GM19035 (cell line): ENCODE measurements at regions not wholly inside any gene's neighbourhood (a gene's known extent, or its start where the extent isn't known, plus 50 kb on each side); places are given as distances from the start of the nearest gene placed in this dataset.

Experiments
- ATAC-seq: cut with Tn5 transposase; IDR thresholded peaks from one replicate; pipeline ENCODE4 v1.9.1; 2021; ENCODE audit not compliant: unreplicated experiment

DNA sequence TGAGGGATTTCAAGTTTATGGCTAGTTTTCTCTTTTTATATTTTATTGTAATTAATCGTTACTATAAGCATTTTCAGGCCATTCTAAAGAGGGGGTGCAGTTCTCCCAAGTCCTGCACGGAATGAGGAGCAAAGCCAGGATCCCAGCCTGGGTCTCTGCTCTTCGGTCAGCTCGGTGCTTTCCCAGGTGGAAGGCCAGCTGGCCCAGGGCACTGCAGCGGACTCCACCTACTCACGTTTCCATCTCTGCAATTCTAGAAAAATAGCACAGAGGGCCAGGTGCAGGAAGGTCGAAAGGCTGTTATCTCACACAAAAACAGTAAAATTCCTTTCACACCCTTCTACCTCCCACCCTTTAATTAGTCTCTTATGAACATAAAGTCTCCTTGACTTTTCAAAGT is 59.5 kb upstream of the HES1 start:
- ATAC-seq, result no peak

DNA sequence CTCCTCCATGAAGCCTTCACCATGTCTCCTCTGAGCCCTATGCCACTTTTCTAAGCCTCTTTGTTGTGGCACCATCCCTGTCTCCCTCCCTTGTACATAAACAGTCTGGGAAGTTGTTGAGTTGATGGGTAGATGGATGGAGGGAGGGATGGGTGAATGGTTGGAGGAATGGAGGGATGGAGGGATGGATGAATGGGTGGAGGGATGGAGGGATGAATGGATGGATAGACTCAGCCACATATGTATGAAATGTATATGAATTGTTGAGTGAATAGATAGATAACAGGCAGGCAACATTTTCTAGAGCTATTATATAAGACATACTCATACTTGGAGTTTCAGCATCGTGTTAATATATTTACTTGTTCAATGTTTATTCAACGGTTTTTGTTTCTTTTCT is 58.3 kb upstream of the HES1 start:
- ATAC-seq, result no peak

DNA sequence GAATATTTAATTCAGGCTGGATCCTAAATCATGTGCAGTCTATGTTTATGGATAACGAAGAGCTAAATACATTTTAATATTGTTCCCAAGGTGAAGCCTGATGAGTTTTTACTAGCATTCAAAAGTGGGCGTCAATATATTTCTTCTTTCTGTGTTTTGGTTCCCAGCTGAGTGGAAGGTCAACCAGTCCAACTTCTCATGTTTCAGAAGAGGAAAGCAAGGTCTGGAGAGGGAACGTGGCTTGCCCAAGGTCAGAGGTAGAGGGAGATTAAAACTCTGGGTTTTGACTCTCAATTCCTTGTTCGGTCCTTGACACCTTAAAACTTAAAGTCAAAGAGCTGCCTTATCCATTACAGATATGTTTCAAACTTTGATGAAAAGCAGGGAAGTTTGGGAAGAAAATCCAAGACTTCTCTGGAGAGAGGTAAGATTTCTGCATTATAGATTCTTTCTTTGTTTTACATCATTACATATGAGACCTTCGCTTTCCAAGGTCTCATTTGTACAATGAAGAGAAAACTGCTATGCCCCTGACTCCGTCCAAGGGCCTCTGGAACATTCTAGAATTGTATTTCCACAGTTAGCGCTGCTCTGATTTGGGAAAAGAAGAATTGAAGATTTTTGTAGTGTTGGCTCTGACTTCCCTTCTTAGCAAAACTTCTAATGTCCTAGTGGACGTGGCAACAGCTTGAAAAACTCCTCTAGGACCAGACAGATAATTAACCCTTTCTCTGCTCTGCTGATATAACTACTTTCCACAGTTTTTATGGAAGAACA is 57.7 kb upstream of the HES1 start:
- no peak for ATAC-seq

DNA sequence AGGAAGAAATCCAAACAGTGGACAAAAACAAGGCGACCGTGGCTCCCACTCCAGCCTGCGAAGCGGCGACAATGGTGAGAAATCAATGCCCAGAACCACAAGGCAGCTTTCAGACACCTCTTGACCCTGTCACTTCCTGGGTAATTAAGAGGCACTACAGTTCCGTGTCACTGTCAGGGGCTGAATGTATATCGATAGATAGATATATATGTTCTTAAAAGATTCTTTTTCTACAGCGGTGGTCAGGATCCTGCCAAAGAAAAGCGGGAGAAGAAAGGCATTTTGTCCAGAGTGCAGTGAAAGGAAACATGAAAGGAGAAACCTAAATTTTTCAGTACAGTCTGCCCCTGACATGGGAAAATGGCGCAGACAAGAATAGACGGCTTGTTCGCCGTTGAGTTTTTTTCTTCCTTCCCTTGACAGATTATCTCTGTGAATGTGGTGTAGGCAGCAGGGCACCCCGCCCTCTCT is 56.2 kb upstream of the HES1 start:
- ATAC-seq, result no peak

DNA sequence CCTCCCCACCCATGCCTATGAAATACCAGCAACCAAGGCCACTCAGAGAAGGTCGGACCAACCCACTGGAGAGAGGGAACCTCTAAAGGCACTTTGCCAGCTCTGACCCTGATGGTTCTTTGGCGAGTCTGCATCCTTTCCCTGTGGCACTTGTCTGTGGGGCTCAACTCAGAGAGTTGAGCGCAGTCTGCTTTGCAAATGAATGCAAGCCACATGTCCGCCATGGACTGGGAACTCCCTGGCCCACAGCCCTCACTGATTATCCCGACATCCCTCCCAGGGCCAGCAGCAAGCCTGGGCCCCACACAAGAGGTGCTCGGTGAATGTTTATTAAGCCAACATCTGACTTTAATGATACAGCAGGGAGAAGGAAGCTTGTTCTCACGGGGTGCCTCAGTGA is 55.5 kb upstream of the HES1 start:
- no peak for ATAC-seq

DNA sequence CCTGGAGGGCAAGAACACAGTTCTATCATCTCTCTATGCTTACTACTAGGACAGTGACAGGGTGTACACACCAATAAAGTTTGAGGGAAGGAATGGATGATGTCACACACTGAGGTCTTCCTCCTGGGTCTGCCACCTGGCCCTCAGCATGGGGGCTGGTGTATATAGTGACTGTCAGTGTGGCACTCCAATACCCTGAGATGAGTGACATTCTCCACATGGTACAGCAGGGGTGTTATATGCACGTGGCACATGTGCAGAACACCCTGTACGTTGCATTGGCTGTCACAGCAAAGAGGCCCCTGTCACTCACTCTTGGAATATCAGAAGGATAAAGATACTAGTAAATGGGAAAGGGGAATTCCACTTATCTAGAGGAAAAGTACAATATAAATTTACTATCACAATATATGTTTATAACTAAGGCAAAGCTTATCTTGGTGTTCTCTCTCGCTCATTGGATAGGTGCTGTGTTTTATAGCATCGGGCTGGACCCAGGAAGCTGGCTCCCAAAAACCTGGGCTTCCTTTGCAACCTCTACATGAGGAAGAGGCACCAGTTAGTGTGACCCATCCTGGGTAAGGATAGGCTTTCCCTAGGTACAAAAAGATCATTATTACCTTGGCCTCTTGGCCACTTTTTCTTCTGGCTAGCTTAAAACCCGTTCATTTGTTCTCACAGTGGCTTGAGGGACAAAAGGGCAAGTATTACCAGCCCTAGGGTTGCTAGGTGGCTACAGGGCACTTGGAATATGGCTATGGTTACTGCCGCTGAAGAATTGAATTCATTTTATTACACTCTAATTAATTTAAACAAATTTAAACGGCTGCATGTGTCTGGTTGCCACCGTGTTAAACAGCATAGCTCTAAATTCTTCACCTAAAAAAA is 54.8 kb upstream of the HES1 start:
- ATAC-seq, result no peak

DNA sequence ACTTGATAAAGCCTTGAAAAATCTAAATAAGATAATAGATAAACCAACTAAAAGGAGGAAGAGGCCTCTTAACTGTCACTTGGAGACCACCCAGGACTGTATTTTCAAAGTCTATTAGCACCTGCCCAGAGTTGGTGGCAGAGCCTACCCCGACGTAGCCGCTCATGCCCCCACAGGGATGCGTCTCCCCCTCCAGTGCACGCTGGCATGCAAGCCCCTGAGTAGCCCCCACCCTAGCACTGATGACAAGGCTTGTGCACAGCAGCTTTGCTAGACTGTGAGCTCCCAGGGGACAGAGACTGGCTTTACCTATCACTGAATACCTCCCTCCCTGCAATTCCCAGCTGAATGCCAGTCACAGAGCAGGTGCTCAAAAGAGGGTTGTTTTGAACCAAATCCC is 54.1 kb upstream of the HES1 start:
- no peak for ATAC-seq

DNA sequence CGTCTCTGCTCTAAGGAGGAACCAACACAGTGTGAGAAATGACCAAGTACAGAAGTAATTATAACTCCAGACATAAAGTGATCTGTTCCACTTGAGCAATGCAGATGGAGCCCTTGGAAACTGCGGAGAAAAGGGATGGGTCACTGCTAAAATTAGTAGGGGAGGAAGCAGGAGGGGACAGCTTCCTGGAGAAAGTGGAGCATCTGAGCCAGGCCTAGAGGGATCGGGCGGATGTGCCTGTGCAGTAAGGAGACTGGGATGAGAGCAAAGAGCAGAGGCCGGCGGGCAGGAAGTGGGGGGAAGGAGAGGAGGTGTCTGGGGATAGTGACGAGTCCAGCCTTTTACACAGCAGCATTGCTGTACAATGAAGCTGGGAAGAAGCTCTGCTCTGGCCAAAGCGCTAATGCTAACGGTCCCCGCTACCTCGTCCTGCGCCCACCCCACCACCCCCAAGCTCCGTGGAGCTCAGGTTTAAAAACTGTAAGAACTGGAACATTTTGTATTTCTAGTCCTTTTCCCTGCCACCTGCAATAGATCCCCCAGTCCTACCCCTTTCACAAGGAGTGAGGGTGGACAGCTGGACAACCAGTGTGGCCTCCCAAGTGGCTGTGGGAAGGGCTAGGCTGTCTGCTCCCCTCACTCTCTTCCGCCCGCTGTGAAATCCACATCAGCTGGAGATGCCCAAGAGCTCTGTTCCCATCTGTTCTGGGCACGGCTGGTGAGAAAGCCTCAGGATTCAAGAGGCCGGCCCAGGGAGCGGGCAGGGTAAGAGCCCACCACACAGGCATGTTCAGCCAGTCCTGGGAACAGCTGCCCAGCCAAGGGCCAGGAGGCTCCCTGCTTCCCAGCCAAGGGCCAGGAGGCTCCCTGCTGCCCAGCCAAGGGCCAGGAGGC is 53.0 kb upstream of the HES1 start:
- ATAC-seq, result no peak

DNA sequence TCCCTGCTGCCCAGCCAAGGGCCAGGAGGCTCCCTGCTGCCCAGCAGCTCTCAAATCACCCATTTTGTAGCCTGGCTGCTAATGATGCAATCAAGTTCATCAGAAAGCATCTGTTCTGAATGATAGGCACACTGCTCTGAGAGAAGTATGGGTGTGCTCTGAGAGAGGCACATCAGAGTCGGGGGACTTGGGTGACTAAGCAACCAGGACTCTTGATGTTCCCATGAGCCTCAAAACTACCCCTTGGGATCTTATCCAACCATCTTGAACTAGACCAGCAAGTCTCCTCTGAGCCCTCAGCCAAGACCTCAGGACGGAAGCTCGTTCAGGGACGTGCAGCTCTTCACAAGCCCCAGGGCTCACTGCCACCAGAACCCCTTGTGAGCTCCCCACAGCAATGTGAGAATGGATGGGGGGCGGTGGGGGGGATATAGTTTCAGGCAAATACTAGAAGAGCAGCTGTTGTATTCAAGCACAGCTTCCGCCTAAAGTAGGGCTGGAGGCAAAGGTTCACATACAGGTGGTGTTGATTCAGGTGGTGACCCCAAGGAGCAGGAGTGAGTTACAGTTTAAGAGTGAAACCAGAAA is 52.2 kb upstream of the HES1 start:
- ATAC-seq, result peak; percentile 11

DNA sequence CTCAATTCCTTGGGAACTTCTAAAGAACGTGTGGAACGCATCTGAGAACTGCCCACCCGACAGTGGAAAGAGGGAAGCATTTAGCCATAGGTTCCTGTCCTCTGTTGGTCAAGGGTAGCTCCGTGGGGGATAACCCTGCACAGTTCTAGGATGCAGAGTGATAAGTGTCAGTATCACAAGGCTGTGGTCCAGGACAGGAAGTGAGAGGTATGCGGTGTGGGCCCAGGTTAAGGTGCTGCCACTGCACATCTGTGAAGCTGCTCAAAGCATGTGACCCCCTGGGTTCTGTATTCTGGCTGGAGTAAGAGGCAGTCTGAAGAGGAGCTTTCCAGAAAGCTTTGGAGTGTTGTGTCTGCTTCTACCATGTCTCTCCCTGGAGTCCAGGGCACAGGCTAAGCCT is 51.7 kb upstream of the HES1 start:
- peak; percentile 96 for ATAC-seq
